Epithelial cell of proximal tubule (primary cell): ENCODE measurements at regions not wholly inside any gene's neighbourhood (a gene's known extent, or its start where the extent isn't known, plus 50 kb on each side); places are given as distances from the start of the nearest gene placed in this dataset.
"Not testable (repeated sequence)": the region's sequence is repeated elsewhere in the genome, so short reads cannot be mapped to it uniquely, and the experiment has no call there.

Experiments used
- DNase-seq: peaks from one replicate; pipeline ENCODE4 v3.0.0-alpha.2; 2011; ENCODE audit warnings: low read depth
- H3K4me3 ChIP-seq: 2 replicates; pipeline ENCODE4 v1.5.1; 2011; ENCODE audit warnings: low read depth, mild to moderate bottlenecking, low read length
- CTCF ChIP-seq: conservative IDR thresholded peaks from 2 replicates; pipeline ENCODE4 v1.5.1; 2012; ENCODE audit warnings: low read depth, mild to moderate bottlenecking, low read length

DNA sequence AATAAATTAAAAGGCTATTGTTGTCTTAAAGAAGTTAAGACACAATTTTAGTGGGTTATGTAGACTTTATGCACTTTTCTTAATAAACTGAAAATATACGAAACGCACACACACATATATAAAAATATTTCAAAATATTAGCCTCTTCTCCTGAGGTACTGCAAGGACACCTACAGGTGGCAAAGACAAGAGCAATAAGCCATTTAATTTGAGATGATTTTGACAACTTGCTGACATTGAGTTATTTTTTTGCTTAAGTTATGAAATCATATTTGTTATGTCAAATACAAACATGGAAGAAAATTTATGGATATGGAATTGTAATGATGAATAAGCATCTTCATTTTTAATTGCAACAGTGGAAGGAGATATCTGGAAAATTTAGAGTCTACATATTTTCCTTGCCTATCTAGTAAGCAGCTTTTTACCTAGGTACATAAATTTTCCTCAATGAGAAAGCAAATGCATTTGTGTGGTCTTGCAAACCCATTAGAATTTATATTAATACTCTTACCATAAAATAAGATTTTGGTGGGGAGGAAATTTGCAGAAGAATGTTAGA lies 301.6 kb downstream of the ISL1 start:
- no peak for DNase-seq
- no peak overlapping the region for H3K4me3 ChIP-seq
- peak; percentile 61 for TF ChIP-seq CTCF

DNA sequence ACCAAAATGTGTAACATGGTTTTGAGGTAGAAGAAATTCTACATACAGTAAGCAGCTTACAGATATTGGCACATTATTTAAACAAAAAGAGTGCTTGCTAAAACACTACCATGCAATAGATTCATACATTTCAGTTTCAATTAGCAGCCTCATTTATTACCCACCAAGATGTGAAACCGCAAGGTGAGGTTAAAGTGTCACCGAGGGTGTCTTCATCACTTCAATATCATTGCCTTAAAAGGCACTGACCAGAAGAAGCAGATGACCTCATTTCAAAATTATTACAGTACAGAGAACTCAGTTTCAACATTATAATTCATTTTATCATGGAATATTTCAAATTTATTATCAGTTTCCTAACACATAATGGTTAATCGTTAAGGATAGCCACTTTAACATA lies 302.2 kb downstream of the ISL1 start:
- no peak overlapping the region for H3K4me3 ChIP-seq
- DNase-seq = no peak
- TF ChIP-seq CTCF = no peak

DNA sequence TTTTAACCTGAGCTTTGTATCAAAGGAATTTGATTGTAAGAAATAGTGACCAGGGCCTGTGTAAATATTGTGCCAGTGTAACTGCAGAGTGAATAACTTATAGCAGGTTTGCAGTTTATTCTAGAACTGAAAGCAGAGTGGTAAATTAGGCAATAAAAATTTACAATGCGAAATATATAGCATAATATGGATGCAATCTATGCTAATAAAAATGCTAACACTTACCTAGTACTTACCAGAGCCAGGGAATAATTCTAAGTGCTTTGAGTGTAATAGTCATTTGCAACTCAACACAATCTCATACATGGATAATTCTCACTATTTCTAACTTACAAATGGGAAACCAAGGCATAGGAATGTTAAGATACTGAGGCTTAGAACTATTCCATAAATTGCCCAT lies 303.4 kb downstream of the ISL1 start:
- no peak for TF ChIP-seq CTCF
- no peak for DNase-seq
- H3K4me3 ChIP-seq = no peak overlapping the region

- DNase-seq = no peak
- no peak for TF ChIP-seq CTCF
- no peak overlapping the region for H3K4me3 ChIP-seq
These were observed 308.4 kb downstream of the ISL1 start for GRCh38 chr5:51691538-51692079.

- H3K4me3 ChIP-seq = no peak overlapping the region
- no peak for TF ChIP-seq CTCF
- DNase-seq = no peak
These were observed 311.6 kb downstream of the ISL1 start for GRCh38 chr5:51694826-51695225.

DNA sequence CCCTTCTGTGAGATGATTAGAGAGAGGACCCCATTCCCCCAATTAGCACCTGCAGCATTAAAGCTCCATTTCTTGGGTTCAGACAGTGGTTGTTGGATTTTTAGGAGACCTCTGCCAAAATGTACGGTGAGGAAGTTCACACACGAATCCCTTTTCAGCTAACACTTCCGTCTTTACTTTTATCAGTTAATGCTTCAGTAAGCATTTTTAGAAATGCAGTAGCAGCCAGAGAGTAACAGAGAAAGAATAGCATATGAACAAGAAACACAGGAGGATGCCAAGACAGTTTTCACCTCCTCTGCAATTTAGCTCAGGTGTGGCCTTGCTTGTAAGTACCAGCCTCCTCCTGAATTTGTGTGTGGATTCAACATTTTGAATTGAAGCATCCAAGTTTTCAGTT lies 312.9 kb downstream of the ISL1 start:
- no peak for TF ChIP-seq CTCF
- H3K4me3 ChIP-seq = no peak overlapping the region
- no peak for DNase-seq

DNA sequence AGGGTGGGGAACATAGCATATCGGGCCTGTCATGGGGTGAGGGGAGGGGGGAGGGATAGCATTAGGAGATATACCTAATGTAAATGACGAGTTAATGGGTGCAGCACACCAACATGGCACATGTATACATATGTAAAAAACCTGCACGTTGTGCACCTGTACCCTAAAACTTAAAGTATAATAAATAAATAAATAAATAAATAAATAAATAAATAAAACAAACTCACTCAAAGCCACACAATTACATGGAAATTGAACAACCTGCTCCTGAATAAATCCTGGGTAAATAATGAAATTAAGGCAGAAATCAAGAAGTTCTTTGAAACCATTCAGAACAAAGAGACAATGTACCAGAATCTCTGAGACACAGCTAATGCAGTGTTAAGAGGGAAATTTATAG lies 318.8 kb downstream of the ISL1 start:
- H3K4me3 ChIP-seq = not testable (repeated sequence)

More for the DNA sequence above, 318.8 kb downstream of the ISL1 start:
- DNase-seq = not testable (repeated sequence)
